Colonic mucosa (tissue), 4 donors: ENCODE measurements at regions not wholly inside any gene's neighbourhood (a gene's known extent, or its start where the extent isn't known, plus 50 kb on each side); places are given as distances from the start of the nearest gene placed in this dataset.
"Not testable (repeated sequence)": the region's sequence is repeated elsewhere in the genome, so short reads cannot be mapped to it uniquely, and the experiment has no call there.

Experiments
- DNase-seq: peaks from one replicate; pipeline ENCODE4 v3.0.0-alpha.2; 2020
- H3K27ac ChIP-seq: fragments of 200-600 bp; one replicate; pipeline ENCODE4 v1.8.0; 2021
- H3K27me3 ChIP-seq: fragments of 200-600 bp; one replicate; pipeline ENCODE4 v1.8.0; 2021
- H3K36me3 ChIP-seq: fragments of 200-600 bp; one replicate; pipeline ENCODE4 v1.8.0; 2021
- H3K4me1 ChIP-seq: fragments of 200-600 bp; one replicate; pipeline ENCODE4 v1.8.0; 2021; ENCODE audit warnings: mild to moderate bottlenecking
- H3K4me3 ChIP-seq: fragments of 200-600 bp; one replicate; pipeline ENCODE4 v1.8.0; 2021
- H3K9ac ChIP-seq, 2 donors: one replicate each; pipeline ENCODE4 v1.7.0; 2013; ENCODE audit warnings: control low read depth in 2 of 2, low read depth in 2 of 2, low read length in 2 of 2
- H3K9me3 ChIP-seq: fragments of 200-600 bp; one replicate; pipeline ENCODE4 v1.8.0; 2021
- intact Hi-C: fragments of 100-400 bp; cut with DNase I; formaldehyde crosslinking; loops from one replicate; pipeline ENCODE4 v1.14.1; 2022
- TF ChIP-seq, protein P1 (sequence below): fragments of 200-600 bp; IDR thresholded peaks from one replicate; pipeline ENCODE4 v1.8.0; 2022; ENCODE audit warnings: antibody characterized with exemption, mild to moderate bottlenecking
- donor health status: healthy.
- donor health status: DM: no; HTN: no; CAD: no.
- donor health status: DM: no; HTN: no; CAD: no.

DNA sequence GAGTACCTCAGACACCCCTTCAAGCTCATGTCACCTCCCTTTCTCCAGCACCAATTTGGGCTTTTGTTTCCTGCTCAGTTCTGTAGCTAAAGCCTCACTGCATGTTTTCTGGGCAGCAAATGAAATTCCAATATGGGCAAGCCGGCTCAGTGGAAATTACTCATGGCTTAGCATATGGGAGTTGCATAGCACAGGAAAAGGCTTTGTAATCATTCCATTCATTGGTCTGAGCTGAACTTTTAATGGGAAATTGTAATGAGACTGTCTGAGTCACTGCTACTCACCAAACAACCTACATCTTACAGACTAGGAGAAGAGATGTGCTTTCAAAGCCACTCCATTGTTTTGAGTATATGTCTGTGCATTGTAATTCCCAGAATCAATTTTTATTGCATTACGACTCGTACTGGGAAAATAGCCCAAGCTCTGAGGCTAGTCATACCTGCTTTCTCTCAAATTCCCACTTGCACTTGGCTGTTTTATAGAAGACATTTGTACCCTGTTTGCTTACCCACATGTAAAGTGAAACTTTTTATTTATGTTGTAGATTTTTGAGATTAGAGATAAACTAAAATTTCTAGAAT, 139.5 kb upstream of the LRATD1 start:
- intact Hi-C loops = no loop called here

DNA sequence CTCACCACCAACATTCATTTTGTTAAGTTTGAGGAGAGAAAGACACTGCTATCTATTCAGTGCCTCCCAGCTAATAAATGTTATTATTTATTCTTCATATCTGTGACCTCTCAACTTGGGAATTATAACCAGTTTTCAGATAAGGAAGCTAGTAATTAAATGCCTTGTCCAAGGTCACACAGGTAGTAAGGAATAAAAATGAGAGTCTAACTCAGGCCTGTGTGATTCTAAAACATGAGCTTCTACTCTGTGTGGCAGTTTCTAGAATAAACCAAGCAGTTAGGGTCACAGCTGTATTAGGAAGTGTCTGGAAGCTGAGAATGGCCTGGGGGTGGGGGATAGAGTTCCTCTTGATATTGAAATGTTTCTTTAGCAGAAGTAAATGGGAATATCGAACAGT, 137.8 kb upstream of the LRATD1 start:
- Histone ChIP-seq H3K4me1 (no peaks in the 10 kb centered on the region), H3K27me3 (no peaks in the 10 kb centered on the region), H3K9me3 (no peaks in the 10 kb centered on the region), H3K36me3 (no peaks in the 10 kb centered on the region), H3K9ac (no peak overlapping the region), H3K4me3 (no peak overlapping the region), H3K27ac (no peak overlapping the region)
- intact Hi-C loops = no loop called here
- no peak for DNase-seq
- TF ChIP-seq, protein P1, sequence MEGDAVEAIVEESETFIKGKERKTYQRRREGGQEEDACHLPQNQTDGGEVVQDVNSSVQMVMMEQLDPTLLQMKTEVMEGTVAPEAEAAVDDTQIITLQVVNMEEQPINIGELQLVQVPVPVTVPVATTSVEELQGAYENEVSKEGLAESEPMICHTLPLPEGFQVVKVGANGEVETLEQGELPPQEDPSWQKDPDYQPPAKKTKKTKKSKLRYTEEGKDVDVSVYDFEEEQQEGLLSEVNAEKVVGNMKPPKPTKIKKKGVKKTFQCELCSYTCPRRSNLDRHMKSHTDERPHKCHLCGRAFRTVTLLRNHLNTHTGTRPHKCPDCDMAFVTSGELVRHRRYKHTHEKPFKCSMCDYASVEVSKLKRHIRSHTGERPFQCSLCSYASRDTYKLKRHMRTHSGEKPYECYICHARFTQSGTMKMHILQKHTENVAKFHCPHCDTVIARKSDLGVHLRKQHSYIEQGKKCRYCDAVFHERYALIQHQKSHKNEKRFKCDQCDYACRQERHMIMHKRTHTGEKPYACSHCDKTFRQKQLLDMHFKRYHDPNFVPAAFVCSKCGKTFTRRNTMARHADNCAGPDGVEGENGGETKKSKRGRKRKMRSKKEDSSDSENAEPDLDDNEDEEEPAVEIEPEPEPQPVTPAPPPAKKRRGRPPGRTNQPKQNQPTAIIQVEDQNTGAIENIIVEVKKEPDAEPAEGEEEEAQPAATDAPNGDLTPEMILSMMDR = no peak

More for the DNA sequence above, 139.5 kb upstream of the LRATD1 start:
- TF ChIP-seq, protein P1 = no peak
- Histone ChIP-seq H3K36me3 (no peaks in the 10 kb centered on the region), H3K27ac (no peak overlapping the region), H3K9me3 (no peaks in the 10 kb centered on the region), H3K9ac (no peak overlapping the region), H3K4me1 (no peaks in the 10 kb centered on the region), H3K27me3 (no peaks in the 10 kb centered on the region), H3K4me3 (no peak overlapping the region)
- no peak for DNase-seq

DNA sequence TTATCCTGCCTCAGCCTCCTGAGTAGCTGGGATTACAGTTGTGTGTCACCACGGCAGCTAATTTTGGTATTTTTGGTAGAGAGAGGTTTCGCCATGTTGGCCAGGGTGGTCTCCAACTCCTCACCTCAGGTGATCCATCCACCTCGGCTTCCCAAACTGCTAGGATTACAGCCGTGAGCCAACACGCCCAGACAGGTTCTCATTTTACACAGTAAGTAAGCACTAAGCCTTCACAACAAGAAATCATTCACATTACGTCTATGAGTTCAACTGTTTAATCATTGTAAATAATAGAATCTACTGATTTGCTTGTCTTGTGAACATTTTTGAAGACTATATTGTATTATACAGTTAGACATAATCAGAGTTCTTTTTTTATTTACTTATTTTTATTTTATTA, 131.5 kb upstream of the LRATD1 start:
- Histone ChIP-seq H3K27ac (no peak overlapping the region), H3K9ac (no peak overlapping the region), H3K9me3 (no peaks in the 10 kb centered on the region), H3K4me3 (no peak overlapping the region), H3K27me3 (no peaks in the 10 kb centered on the region), H3K4me1 (no peaks in the 10 kb centered on the region), H3K36me3 (no peaks in the 10 kb centered on the region)
- no peak for DNase-seq
- TF ChIP-seq, protein P1 = no peak
- intact Hi-C loops = no loop called here

DNA sequence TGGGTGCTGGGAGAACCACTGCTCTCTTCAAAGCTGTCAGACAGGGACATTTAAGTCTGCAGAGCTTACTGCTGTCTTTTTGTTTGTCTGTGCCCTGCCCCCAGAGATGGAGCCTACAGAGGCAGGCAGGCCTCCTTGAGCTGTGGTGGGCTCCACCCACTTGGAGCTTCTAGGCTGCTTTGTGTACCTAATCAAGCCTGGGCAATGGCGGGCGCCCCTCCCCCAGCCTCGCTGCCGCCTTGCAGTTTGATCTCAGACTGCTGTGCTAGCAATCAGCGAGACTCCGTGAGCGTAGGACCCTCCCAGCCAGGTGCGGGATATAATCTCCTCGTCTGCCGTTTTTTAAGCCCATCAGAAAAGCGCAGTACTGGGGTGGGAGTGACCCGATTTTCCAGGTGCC, 125.6 kb upstream of the LRATD1 start:
- H3K36me3 ChIP-seq, H3K27ac ChIP-seq, H3K4me3 ChIP-seq, intact Hi-C loops, H3K9ac ChIP-seq, DNase-seq, H3K9me3 ChIP-seq, H3K27me3 ChIP-seq, H3K4me1 ChIP-seq: not testable (repeated sequence)

DNA sequence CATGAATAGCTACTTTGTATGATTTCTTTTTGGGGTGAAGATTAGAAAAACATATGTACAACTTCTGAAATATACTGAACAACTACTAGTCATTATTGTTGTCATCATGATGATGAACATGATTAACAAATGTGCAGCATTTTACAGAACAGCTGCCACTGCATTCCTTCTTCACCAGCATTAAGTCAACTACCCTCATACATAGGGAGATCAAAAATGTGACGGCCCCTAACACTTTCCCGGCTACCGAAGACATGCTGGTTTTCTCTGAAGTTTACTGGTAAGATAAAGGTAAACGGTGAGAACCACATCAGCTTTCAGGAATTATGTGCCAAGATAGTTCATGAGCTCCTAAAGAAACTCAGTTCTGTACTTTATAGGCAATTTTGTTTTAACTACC, 121.0 kb upstream of the LRATD1 start:
- no peak overlapping the region for H3K27ac ChIP-seq
- intact Hi-C loops = no loop called here
- no peaks in the 10 kb centered on the region for H3K9me3 ChIP-seq
- H3K4me1 ChIP-seq = no peaks in the 10 kb centered on the region
- TF ChIP-seq, protein P1 = no peak
- DNase-seq = no peak
- no peak overlapping the region for H3K9ac ChIP-seq
- H3K36me3 ChIP-seq = no peaks in the 10 kb centered on the region
- H3K27me3 ChIP-seq = no peaks in the 10 kb centered on the region
- no peak overlapping the region for H3K4me3 ChIP-seq

DNA sequence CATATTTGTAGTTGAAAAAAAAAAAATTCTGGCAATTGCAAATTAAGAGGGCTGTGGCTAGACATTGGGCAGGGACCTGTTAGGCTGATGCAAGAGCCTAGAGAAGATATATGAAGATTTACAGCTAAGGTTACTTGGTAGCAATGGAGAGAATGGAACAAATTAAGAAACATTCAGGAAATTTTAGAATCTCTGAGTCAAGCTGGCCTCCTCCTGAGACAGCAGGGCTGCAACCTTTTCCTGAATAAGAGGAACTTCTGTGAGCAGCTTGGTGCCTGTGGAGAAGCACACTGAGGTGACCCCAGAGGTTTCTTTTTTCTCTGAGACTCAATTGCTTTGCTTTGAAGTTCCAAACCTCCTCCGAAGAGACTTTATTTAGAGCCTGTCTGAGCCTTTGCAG, 118.6 kb upstream of the LRATD1 start:
- H3K27me3 ChIP-seq = no peaks in the 10 kb centered on the region
- no peaks in the 10 kb centered on the region for H3K4me1 ChIP-seq
- no peaks in the 10 kb centered on the region for H3K9me3 ChIP-seq
- H3K27ac ChIP-seq = no peak overlapping the region
- H3K9ac ChIP-seq = no peak overlapping the region
- H3K4me3 ChIP-seq = no peak overlapping the region
- TF ChIP-seq, protein P1 = no peak
- DNase-seq = no peak
- H3K36me3 ChIP-seq = no peaks in the 10 kb centered on the region
- intact Hi-C loops = no loop called here
